Left lung (tissue), 4 donors: ENCODE measurements at regions not wholly inside any gene's neighbourhood (a gene's known extent, or its start where the extent isn't known, plus 50 kb on each side); places are given as distances from the start of the nearest gene placed in this dataset.

ENCODE experiments used
- ATAC-seq: fragments of 200-7000 bp; cut with Tn5 transposase; one replicate; pipeline ENCODE4 v1.9.1; 2020; ENCODE audit warnings: moderate library complexity
- DNase-seq, 4 donors: peaks; one replicate each; pipeline ENCODE4 v3.0.0-alpha.2; 2013 to 2020
- H3K27ac ChIP-seq, 2 donors: fragments of 200-600 bp; sonication (generic) in 1 of 2; one replicate each; pipeline versions ENCODE4 v1.5.0 to v1.8.0; 2020 to 2021
- H3K27me3 ChIP-seq, 2 donors: fragments of 200-600 bp; sonication (generic) in 1 of 2; one replicate each; pipeline versions ENCODE4 v1.5.0 to v1.8.0; 2020 to 2021
- H3K36me3 ChIP-seq, 2 donors: fragments of 200-600 bp; sonication (generic) in 1 of 2; one replicate each; pipeline versions ENCODE4 v1.5.0 to v1.8.0; 2020 to 2021
- H3K4me1 ChIP-seq, 2 donors: fragments of 200-600 bp; one replicate each; pipeline ENCODE4 v1.8.0; 2021
- H3K4me3 ChIP-seq, 2 donors: fragments of 200-600 bp; sonication (generic) in 1 of 2; one replicate each; pipeline versions ENCODE4 v1.5.0 to v1.8.0; 2020 to 2021; ENCODE audit warnings: mild to moderate bottlenecking in 1 of 2
- H3K9me3 ChIP-seq, 2 donors: fragments of 200-600 bp; sonication (generic) in 1 of 2; one replicate each; pipeline versions ENCODE4 v1.5.0 to v1.8.0; 2020 to 2021
- intact Hi-C, 2 donors: fragments of 100-400 bp; cut with DNase I; formaldehyde crosslinking; loops; one replicate each; pipeline versions ENCODE4 v1.11.2 to v1.14.2; 2022
- TF ChIP-seq, protein P1 (sequence below), 2 donors: fragments of 200-600 bp; sonication (generic) in 1 of 2; IDR thresholded peaks; one replicate each; pipeline versions ENCODE4 v1.5.0 to v1.8.0; 2021; ENCODE audit warnings: antibody characterized with exemption in 2 of 2
- donor health status: DM: no; HTN: yes; CAD: no.
- donor health status: DM: no; HTN: no; CAD: no.

DNA sequence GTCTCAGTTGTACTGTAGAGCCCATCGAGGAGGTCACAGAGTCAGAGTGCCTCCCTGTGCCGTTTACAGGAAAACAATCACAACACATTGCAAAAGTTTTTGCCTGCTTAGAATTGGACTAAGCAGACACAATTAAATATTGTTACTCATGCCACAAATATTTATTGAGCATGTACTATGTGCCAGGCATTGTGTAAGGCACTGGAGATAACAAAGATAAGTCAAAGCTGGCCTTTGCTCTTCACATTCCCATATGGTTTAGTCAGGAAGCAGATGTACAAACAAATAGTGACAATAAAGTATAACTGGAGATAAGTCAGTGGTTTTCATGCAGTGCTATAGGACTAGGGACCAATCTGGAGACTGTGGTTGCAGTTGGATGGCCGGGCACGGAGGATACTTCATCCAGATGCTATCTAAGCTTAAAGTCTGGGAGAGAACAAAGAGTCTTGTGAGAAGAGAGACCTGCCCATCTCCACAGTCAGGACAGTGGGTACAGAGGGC is 550.7 kb downstream of the INSC start:
- no peak for ATAC-seq

DNA sequence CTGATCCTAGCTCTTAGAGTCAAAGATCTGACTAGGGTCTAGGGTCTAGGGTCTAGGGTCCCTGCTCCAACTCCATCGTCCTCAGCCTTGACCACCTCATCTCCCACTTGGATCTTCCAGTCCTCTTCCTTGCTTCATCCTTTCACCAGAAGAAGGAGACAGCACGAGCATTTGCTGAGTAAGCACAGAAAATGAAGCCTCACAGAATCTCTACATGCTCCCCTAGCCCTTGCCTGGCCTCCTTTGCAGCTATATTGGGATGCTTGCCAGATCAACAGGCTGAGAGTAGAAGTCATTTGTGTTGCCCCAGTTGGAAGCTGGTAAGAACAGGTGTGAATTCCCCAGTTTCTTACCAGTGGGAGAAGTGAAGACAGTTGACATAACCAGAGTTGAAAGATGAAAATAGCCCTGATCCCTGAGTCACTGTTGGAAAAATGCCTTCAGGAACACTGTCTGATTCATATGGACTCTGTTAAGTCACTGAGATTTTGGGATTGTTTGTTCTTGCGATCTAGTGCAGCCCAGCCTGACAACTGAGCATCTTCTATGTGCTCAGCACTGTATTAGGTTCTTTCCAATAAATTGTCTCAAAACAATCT is 552.5 kb downstream of the INSC start:
- Histone ChIP-seq H3K36me3 (no peaks in the 10 kb centered on the region), H3K9me3 (peaks cover 0 to 3% of the 10 kb centered on the region in 2 donors), H3K4me3 (no peak overlapping the region), H3K27me3 (no peaks in the 10 kb centered on the region), H3K27ac (no peak overlapping the region), H3K4me1 (no peaks in the 10 kb centered on the region)
- intact Hi-C loops = no loop called here
- ATAC-seq = no peak
- no peak for DNase-seq
- TF ChIP-seq, protein P1, sequence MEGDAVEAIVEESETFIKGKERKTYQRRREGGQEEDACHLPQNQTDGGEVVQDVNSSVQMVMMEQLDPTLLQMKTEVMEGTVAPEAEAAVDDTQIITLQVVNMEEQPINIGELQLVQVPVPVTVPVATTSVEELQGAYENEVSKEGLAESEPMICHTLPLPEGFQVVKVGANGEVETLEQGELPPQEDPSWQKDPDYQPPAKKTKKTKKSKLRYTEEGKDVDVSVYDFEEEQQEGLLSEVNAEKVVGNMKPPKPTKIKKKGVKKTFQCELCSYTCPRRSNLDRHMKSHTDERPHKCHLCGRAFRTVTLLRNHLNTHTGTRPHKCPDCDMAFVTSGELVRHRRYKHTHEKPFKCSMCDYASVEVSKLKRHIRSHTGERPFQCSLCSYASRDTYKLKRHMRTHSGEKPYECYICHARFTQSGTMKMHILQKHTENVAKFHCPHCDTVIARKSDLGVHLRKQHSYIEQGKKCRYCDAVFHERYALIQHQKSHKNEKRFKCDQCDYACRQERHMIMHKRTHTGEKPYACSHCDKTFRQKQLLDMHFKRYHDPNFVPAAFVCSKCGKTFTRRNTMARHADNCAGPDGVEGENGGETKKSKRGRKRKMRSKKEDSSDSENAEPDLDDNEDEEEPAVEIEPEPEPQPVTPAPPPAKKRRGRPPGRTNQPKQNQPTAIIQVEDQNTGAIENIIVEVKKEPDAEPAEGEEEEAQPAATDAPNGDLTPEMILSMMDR (IDR thresholded peaks at IDR 0.05) = no peak

More for the DNA sequence above, 550.7 kb downstream of the INSC start:
- no peak for DNase-seq
- intact Hi-C loops = no loop called here
- TF ChIP-seq, protein P1 (IDR thresholded peaks at IDR 0.05) = no peak
- Histone ChIP-seq H3K4me3 (no peak overlapping the region), H3K4me1 (no peaks in the 10 kb centered on the region), H3K27me3 (no peaks in the 10 kb centered on the region), H3K27ac (no peak overlapping the region), H3K9me3 (peaks cover 0 to 3% of the 10 kb centered on the region in 2 donors), H3K36me3 (no peaks in the 10 kb centered on the region)

DNA sequence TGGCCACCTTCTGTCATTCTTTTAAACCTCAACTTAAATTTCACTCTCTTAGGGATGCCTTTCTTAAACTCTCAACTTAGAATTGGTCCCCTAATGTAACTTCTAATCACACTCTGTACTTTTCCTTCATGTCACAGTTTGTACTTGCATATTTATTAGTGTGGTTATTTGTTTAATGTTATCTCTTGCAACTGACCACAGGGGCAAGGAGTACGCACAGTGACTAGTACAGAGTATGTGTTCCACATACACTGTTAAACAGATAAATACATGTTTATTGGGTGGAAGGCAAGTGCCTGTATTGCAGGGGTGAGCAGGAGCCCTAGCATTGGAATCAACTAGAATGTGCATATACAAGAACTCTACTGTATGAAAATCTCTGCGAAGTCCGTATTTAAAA is 554.0 kb downstream of the INSC start:
- ATAC-seq = no peak
- Histone ChIP-seq H3K9me3 (peaks cover 0 to 3% of the 10 kb centered on the region in 2 donors), H3K27ac (no peak overlapping the region), H3K4me3 (no peak overlapping the region), H3K36me3 (no peaks in the 10 kb centered on the region), H3K27me3 (no peaks in the 10 kb centered on the region), H3K4me1 (no peaks in the 10 kb centered on the region)
- intact Hi-C loops = no loop called here
- TF ChIP-seq, protein P1 (IDR thresholded peaks at IDR 0.05) = no peak
- no peak for DNase-seq

DNA sequence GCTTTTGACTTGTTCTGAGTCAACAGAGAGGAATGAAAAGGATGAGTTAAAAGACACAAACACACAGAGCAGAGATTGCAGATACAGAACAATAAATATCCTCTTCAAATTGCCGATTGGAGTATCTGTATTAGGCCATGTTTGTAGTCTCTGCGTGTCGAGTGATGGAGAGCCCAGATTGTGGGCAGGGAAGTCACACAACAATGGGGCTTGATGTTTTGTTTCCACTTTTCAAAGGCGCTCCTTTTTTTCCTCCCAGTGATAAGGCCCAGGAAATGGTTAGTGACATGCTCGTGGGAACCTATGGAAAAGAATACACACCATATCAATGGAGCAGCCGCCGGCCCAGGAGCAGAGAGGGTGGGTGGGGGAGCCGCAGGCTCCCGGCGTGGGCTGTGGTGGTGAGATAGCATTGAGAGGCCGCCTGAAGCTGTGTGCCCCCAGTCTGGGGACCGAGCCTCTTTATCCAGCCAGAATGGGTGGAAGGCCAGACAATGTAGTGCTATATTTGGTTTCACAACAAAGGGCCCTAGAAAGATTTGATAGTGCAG is 555.9 kb downstream of the INSC start:
- Histone ChIP-seq H3K27ac (no peak overlapping the region), H3K27me3 (no peaks in the 10 kb centered on the region), H3K4me3 (no peak overlapping the region), H3K4me1 (no peaks in the 10 kb centered on the region), H3K9me3 (peaks cover 0 to 3% of the 10 kb centered on the region in 2 donors), H3K36me3 (no peaks in the 10 kb centered on the region)
- TF ChIP-seq, protein P1 (IDR thresholded peaks at IDR 0.05) = no peak
- no peak for ATAC-seq
- DNase-seq = no peak
- intact Hi-C loops = no loop called here

DNA sequence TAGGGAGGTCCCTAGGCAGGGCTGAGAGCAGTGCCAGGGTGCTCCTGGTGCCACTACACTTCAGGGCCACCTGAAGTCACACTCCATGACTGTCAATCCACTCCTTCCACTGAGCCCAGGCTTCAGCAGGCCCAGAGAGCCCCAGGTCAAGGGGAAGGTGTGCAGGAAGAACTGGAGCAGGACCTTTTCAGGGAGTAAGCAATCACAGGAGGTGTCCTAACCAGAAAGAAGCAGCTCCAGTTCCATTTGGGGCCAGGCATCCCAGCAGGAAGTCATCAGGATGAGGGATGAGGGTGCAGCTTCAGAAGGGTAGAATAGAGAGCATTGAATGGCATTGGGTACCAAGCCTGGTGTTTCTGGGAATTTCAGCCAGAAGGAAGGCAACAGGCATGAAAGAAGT is 556.5 kb downstream of the INSC start:
- H3K9me3 ChIP-seq = peaks cover 0 to 5% of the 10 kb centered on the region in 2 donors
- no peaks in the 10 kb centered on the region for H3K27me3 ChIP-seq
- no peak overlapping the region for H3K4me3 ChIP-seq
- no peaks in the 10 kb centered on the region for H3K4me1 ChIP-seq
- DNase-seq (no peak), ATAC-seq (no peak)
- intact Hi-C loops = no loop called here
- TF ChIP-seq, protein P1 (IDR thresholded peaks at IDR 0.05) = no peak
- H3K36me3 ChIP-seq = no peaks in the 10 kb centered on the region
- no peak overlapping the region for H3K27ac ChIP-seq
